ENCODE measurements at regions not wholly inside any gene's neighbourhood (a gene's known extent, or its start where the extent isn't known, plus 50 kb on each side); places are given as distances from the start of the nearest gene placed in this dataset.

- 86 to 98% methylated on average over 5 to 6 of the region's 6 CpGs for WGBS, 2 donors
- Histone ChIP-seq H3K27ac (no peak overlapping the region), H3K27me3 (no peaks in the 10 kb centered on the region), H3K4me1 (no peaks in the 10 kb centered on the region), H3K4me3 (no peak overlapping the region), H3K36me3 (no peaks in the 10 kb centered on the region), H3K9me3 (no peaks in the 10 kb centered on the region)
- ATAC-seq (ENCODE audit: low FRiP score in 2 of 2) (no peak), DNase-seq (no peak)
- no peak for TF ChIP-seq POLR2A (IDR thresholded peaks at IDR 0.05)
- TF ChIP-seq CTCF (IDR thresholded peaks at IDR 0.05): no peak
- no peak for TF ChIP-seq POLR2AphosphoS5 (IDR thresholded peaks at IDR 0.05)
- TF ChIP-seq EP300 (IDR thresholded peaks at IDR 0.05): no peak
Measured at GRCh38 chr5:3330442-3330841, 265.2 kb upstream of the IRX1 start.

DNA sequence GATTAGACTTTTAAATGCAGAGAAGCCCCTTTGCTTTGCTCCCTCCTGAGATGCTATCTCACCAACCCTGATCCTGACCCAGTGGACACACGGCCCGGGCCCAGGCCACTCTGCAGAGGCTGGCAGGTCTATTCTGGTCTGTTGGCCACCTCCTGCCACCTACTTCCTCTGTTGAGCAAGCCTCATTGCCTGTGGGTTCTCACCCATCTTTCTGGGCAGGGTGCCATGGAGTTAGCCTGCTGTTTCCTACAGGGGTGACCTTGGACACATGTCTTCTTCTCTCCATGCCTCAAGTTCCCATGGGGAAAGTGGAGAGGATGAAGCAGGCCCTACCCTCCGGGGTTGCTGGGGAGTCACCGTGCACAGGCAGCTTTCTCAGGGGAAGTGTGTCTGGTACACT, 266.2 kb upstream of the IRX1 start:
- DNase-seq (no peak), ATAC-seq (ENCODE audit: low FRiP score in 2 of 2) (no peak)
- TF ChIP-seq CTCF (IDR thresholded peaks at IDR 0.05): no peak
- H3K4me1 ChIP-seq: no peaks in the 10 kb centered on the region
- H3K4me3 ChIP-seq: no peak overlapping the region
- H3K27ac ChIP-seq: no peak overlapping the region
- no peaks in the 10 kb centered on the region for H3K36me3 ChIP-seq
- 55 to 79% methylated on average over 3 of the region's 4 CpGs for WGBS, 2 donors
- no peaks in the 10 kb centered on the region for H3K27me3 ChIP-seq
- no peaks in the 10 kb centered on the region for H3K9me3 ChIP-seq

- Histone ChIP-seq H3K9me3 (no peaks in the 10 kb centered on the region), H3K27me3 (no peaks in the 10 kb centered on the region), H3K36me3 (no peaks in the 10 kb centered on the region), H3K4me1 (no peaks in the 10 kb centered on the region), H3K4me3 (no peak overlapping the region), H3K27ac (no peak overlapping the region)
- 81 to 87% methylated on average over 9 of the region's 9 CpGs for WGBS, 2 donors
- no peak for ATAC-seq (ENCODE audit: low FRiP score in 2 of 2)
- DNase-seq: no peak
- TF ChIP-seq POLR2A (IDR thresholded peaks at IDR 0.05) (no peak), CTCF (IDR thresholded peaks at IDR 0.05) (no peak), EP300 (IDR thresholded peaks at IDR 0.05) (no peak), POLR2AphosphoS5 (IDR thresholded peaks at IDR 0.05) (no peak)
Measured at GRCh38 chr5:3326841-3327232, 268.8 kb upstream of the IRX1 start.

DNA sequence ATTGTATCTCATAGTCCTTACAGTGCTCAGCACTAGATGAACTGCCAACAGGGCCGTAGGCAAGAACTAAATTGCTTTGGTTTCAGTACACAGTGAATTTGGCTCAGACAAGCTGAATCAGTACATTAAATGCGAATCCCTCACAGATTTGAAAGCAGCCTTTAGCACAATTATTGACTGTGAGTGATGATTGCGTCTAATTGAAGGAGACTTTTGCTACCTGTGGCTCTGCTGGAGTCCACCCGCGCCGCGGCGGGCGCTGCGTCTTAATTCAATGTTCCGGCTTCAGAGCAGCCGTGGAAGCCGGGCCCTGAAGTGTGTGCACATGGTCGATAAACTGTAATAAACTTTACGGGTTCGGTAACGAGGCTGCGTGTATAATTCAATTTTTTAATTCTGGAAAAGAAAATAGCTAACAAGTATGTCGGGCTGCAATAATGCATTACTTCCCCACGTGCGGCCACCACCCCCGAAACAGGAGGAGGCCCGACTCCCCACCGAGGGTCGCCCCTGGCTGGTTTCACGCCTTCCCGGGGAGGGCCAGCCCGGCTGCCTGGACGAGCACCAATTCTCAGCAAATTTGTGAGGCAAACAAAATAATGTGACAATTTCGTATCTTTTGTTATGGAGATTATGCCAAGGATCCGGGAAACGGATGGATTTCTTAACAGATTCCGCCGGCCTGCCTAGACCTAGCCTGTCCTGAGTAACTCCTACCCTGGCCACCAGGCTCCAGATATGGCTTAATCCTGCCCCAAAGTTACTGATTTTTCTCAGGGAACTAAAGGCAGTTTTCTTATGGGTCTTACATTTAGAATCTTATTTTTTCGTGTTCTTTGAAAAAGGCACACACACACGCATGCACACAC, 269.4 kb upstream of the IRX1 start:
- no peak overlapping the region for H3K27ac ChIP-seq
- 78 to 82% methylated on average over 36 of the region's 36 CpGs for WGBS, 2 donors
- TF ChIP-seq POLR2AphosphoS5 (IDR thresholded peaks at IDR 0.05) (no peak), EP300 (IDR thresholded peaks at IDR 0.05) (no peak), CTCF (IDR thresholded peaks at IDR 0.05) (no peak), POLR2A (IDR thresholded peaks at IDR 0.05) (no peak)
- H3K4me1 ChIP-seq: no peaks in the 10 kb centered on the region
- H3K27me3 ChIP-seq: no peaks in the 10 kb centered on the region
- H3K36me3 ChIP-seq: no peaks in the 10 kb centered on the region
- DNase-seq (no peak), ATAC-seq (ENCODE audit: low FRiP score in 2 of 2) (no peak)
- H3K9me3 ChIP-seq: no peaks in the 10 kb centered on the region
- H3K4me3 ChIP-seq: no peak overlapping the region
